ENCODE measurements at regions not wholly inside any gene's neighbourhood (a gene's known extent, or its start where the extent isn't known, plus 50 kb on each side); places are given as distances from the start of the nearest gene placed in this dataset.

GRCh38 chr13:104784891-104785290 is 1718.7 kb upstream of the SLC10A2 start:
- TF ChIP-seq, protein P1, sequence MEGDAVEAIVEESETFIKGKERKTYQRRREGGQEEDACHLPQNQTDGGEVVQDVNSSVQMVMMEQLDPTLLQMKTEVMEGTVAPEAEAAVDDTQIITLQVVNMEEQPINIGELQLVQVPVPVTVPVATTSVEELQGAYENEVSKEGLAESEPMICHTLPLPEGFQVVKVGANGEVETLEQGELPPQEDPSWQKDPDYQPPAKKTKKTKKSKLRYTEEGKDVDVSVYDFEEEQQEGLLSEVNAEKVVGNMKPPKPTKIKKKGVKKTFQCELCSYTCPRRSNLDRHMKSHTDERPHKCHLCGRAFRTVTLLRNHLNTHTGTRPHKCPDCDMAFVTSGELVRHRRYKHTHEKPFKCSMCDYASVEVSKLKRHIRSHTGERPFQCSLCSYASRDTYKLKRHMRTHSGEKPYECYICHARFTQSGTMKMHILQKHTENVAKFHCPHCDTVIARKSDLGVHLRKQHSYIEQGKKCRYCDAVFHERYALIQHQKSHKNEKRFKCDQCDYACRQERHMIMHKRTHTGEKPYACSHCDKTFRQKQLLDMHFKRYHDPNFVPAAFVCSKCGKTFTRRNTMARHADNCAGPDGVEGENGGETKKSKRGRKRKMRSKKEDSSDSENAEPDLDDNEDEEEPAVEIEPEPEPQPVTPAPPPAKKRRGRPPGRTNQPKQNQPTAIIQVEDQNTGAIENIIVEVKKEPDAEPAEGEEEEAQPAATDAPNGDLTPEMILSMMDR (IDR thresholded peaks at IDR 0.05) = no peak
- TF ChIP-seq POLR2A (IDR thresholded peaks at IDR 0.05) = no peak

Data from lower leg skin (tissue), 3 donors.